A172 (cell line): ENCODE measurements at regions not wholly inside any gene's neighbourhood (a gene's known extent, or its start where the extent isn't known, plus 50 kb on each side); places are given as distances from the start of the nearest gene placed in this dataset.

Source experiments
- DNase-seq: peaks from one replicate; pipeline ENCODE4 v3.0.0-alpha.2; 2015; ENCODE audit warnings: low spot score

DNA sequence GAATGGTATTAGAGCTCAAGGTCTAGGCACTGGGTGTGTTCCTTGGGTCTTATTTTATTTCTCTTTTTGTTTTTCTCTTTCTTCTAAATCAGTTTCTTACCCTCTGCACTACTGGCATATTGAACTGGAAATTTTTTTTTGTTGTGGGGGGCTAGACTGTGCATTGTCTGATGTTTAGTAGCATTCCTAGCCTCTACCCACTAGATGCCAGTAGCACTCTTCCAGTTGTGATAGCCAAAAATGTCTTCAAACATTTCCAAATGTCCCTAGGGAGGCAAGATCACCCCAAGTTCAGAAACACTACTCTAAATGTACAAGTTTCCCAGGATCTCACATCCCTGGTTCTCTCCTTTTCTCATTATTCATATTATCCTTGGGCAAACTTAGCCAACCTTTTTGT lies 69.8 kb upstream of the AMOT start:
- no peak for DNase-seq

DNA sequence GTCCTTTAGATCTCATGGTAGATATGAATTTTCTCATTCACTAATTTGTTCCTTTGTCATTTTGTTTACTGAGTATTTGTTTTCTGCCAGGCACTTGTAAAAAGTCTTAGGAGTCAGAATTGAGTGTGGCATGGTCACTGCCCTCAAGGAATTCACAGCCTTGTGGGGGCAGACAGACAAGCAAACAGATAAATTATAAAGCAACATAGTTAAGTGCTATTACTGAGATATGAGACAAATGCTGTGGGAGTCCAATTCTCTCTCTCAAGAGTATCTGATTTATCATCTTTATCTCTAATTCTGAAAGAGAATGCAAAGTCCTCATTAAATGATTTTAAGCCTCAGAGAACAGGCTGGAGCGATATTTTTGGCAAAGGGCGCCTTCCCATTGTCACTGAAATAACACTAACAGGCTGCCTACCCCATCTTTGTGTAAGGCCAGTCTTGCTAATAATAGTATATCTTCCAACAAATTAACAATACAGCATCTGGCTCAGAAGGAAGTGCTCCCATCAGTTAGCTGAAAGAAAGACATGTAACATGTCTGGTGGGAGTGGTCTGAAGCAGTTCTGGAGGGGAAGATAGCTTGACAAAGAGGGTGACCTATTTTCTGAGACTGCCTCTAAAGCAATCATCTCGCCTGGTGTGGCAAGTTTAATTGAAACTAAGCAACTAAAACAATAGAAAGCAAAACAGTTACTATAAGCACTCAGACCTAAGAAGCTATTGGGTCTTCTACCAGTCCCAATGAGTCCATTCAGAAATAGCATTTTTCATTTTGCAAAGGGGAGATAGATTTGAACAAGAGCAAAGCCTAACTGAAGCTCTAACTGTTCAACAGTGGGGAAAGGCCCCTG lies 61.5 kb upstream of the AMOT start:
- DNase-seq = no peak

DNA sequence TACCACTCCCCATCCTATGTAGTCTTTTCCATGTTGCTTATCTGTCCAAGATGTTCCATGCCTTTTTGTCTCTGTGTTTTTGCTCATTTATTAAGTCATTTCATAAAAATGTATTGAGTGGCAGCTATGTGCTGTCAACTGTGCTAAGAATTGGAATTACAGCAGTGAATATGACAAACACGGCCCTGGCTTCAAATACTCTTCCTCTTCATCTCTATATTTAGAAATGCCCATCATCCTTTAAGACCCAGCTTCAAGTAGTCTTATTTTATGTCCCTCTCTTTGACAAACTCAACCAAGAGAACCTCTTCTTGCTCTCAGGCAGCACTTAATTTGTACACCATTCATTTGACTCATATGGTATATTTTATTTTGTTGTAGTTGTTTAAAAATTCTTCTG lies 55.4 kb upstream of the AMOT start:
- no peak for DNase-seq
